ENCODE measurements at regions not wholly inside any gene's neighbourhood (a gene's known extent, or its start where the extent isn't known, plus 50 kb on each side); places are given as distances from the start of the nearest gene placed in this dataset.

- no peak overlapping the region for H3K9ac ChIP-seq
- Mint-ChIP-seq H3K4me1 (peaks cover 5% of the 10 kb centered on the region), H3K9me3 (peaks cover 2% of the 10 kb centered on the region), H3K27me3 (ENCODE audit: insufficient read depth, low read depth) (peaks cover 2% of the 10 kb centered on the region), H3K36me3 (no peaks in the 10 kb centered on the region), H3K4me3 (no peak overlapping the region), H3K27ac (no peak overlapping the region)
- DNase-seq (ENCODE audit: low spot score) = peak; percentile 64
- no peak overlapping the region for H2AFZ ChIP-seq (replicated peaks)
- no peaks in the 10 kb centered on the region for H3K79me2 ChIP-seq (ENCODE audit: low read depth)
- H4K20me1 ChIP-seq (ENCODE audit: low read depth) = no peaks in the 10 kb centered on the region
- H3K4me1 ChIP-seq = no peaks in the 10 kb centered on the region
- H3K9me3 ChIP-seq (ENCODE audit: low read depth) = no peaks in the 10 kb centered on the region
- no peaks in the 10 kb centered on the region for H3K36me3 ChIP-seq
- no peaks in the 10 kb centered on the region for H3F3A ChIP-seq (ENCODE audit: low read depth)
- TF ChIP-seq CTCF (IDR thresholded peaks at IDR 0.05) (peak; percentile 67), EZH2phosphoT487 (IDR thresholded peaks at IDR 0.05) (no peak)
- H3K27me3 ChIP-seq = no peaks in the 10 kb centered on the region
- H3K4me2 ChIP-seq = no peak overlapping the region
- H3K27ac ChIP-seq = no peak overlapping the region
- no peak overlapping the region for H3K4me3 ChIP-seq
These were observed 496.9 kb upstream of the C16orf82 start for GRCh38 chr16:26569793-26570192.

GRCh38 chr16:26578748-26579147 is 488.0 kb upstream of the C16orf82 start:
- Histone ChIP-seq H2AFZ (replicated peaks) (no peak overlapping the region), H3F3A (ENCODE audit: low read depth) (no peaks in the 10 kb centered on the region), H3K4me2 (no peak overlapping the region), H3K9me3 (ENCODE audit: low read depth) (no peaks in the 10 kb centered on the region), H3K36me3 (no peaks in the 10 kb centered on the region), H3K27me3 (no peaks in the 10 kb centered on the region), H3K79me2 (ENCODE audit: low read depth) (no peaks in the 10 kb centered on the region), H3K4me1 (peaks cover 11% of the 10 kb centered on the region), H3K9ac (no peak overlapping the region), H3K4me3 (no peak overlapping the region), H4K20me1 (ENCODE audit: low read depth) (no peaks in the 10 kb centered on the region), H3K27ac (no peak overlapping the region)
- TF ChIP-seq EZH2phosphoT487 (IDR thresholded peaks at IDR 0.05) (no peak), EZH2 (IDR thresholded peaks at IDR 0.05) (no peak)
- no peaks in the 10 kb centered on the region for H3K4me1 Mint-ChIP-seq
- H3K4me3 Mint-ChIP-seq = no peak overlapping the region
- H3K27ac Mint-ChIP-seq = no peak overlapping the region
- H3K9me3 Mint-ChIP-seq = peaks cover 4% of the 10 kb centered on the region
- H3K27me3 Mint-ChIP-seq (ENCODE audit: insufficient read depth, low read depth) = peaks cover 2% of the 10 kb centered on the region
- no peaks in the 10 kb centered on the region for H3K36me3 Mint-ChIP-seq
- DNase-seq (ENCODE audit: low spot score) = no peak

GRCh38 chr16:26583803-26584202 is 482.9 kb upstream of the C16orf82 start:
- peaks cover 7% of the 10 kb centered on the region for H3K9me3 Mint-ChIP-seq
- Histone ChIP-seq H3K4me2 (no peak overlapping the region), H3K4me3 (no peak overlapping the region), H3K27me3 (no peaks in the 10 kb centered on the region), H3K36me3 (no peaks in the 10 kb centered on the region), H3K4me1 (no peaks in the 10 kb centered on the region), H3K9me3 (ENCODE audit: low read depth) (no peaks in the 10 kb centered on the region), H2AFZ (replicated peaks) (no peak overlapping the region), H3K27ac (no peak overlapping the region), H3F3A (ENCODE audit: low read depth) (no peaks in the 10 kb centered on the region), H3K9ac (no peak overlapping the region), H3K79me2 (ENCODE audit: low read depth) (no peaks in the 10 kb centered on the region), H4K20me1 (ENCODE audit: low read depth) (no peaks in the 10 kb centered on the region)
- H3K4me3 Mint-ChIP-seq = no peak overlapping the region
- no peaks in the 10 kb centered on the region for H3K4me1 Mint-ChIP-seq
- DNase-seq (ENCODE audit: low spot score) = no peak
- H3K36me3 Mint-ChIP-seq = no peaks in the 10 kb centered on the region
- no peak for TF ChIP-seq CTCF (IDR thresholded peaks at IDR 0.05)
- no peak for TF ChIP-seq EZH2phosphoT487 (IDR thresholded peaks at IDR 0.05)
- TF ChIP-seq EZH2 (IDR thresholded peaks at IDR 0.05) = no peak
- H3K27me3 Mint-ChIP-seq (ENCODE audit: insufficient read depth, low read depth) = no peaks in the 10 kb centered on the region
- H3K27ac Mint-ChIP-seq = no peak overlapping the region

- Histone ChIP-seq H2AFZ (replicated peaks) (no peak overlapping the region), H3K36me3 (no peaks in the 10 kb centered on the region), H3K27me3 (no peaks in the 10 kb centered on the region), H3F3A (ENCODE audit: low read depth) (no peaks in the 10 kb centered on the region), H3K79me2 (ENCODE audit: low read depth) (no peaks in the 10 kb centered on the region), H3K9ac (no peak overlapping the region), H4K20me1 (ENCODE audit: low read depth) (no peaks in the 10 kb centered on the region), H3K9me3 (ENCODE audit: low read depth) (no peaks in the 10 kb centered on the region), H3K4me2 (no peak overlapping the region), H3K27ac (no peak overlapping the region), H3K4me3 (no peak overlapping the region), H3K4me1 (no peaks in the 10 kb centered on the region)
- H3K27me3 Mint-ChIP-seq (ENCODE audit: insufficient read depth, low read depth) = peaks cover 3% of the 10 kb centered on the region
- no peak for DNase-seq (ENCODE audit: low spot score)
- no peaks in the 10 kb centered on the region for H3K9me3 Mint-ChIP-seq
- H3K4me1 Mint-ChIP-seq = peaks cover 7% of the 10 kb centered on the region
- no peak overlapping the region for H3K27ac Mint-ChIP-seq
- no peak overlapping the region for H3K4me3 Mint-ChIP-seq
- TF ChIP-seq CTCF (IDR thresholded peaks at IDR 0.05) (no peak), EZH2phosphoT487 (IDR thresholded peaks at IDR 0.05) (no peak), EZH2 (IDR thresholded peaks at IDR 0.05) (no peak)
- H3K36me3 Mint-ChIP-seq = no peaks in the 10 kb centered on the region
These were observed 473.0 kb upstream of the C16orf82 start for GRCh38 chr16:26593700-26594099.
